DMS53 treated with DMSO at 0.1 percent for 48 hours (cell line): ENCODE measurements at regions not wholly inside any gene's neighbourhood (a gene's known extent, or its start where the extent isn't known, plus 50 kb on each side); places are given as distances from the start of the nearest gene placed in this dataset.

Experiments
- DNase-seq: peaks from one replicate; lab custom pipeline; 2025; ENCODE audit not compliant: unreplicated experiment; lab: John Stamatoyannopoulos, UW

- no peak for DNase-seq
These were observed 63.5 kb upstream of the EGFR start for GRCh38 chr7:54955296-54955695.

- DNase-seq: no peak
These were observed 63.0 kb upstream of the EGFR start for GRCh38 chr7:54955696-54956420.

- DNase-seq: no peak
These were observed 62.0 kb upstream of the EGFR start for GRCh38 chr7:54956865-54957264.

- DNase-seq: no peak
These were observed 58.3 kb upstream of the EGFR start for GRCh38 chr7:54960517-54960916.

- DNase-seq: no peak
These were observed 57.4 kb upstream of the EGFR start for GRCh38 chr7:54961391-54961790.

GRCh38 chr7:54963155-54963554 is 55.7 kb upstream of the EGFR start:
- DNase-seq: no peak

GRCh38 chr7:54964136-54964535 is 54.7 kb upstream of the EGFR start:
- DNase-seq: no peak

- no peak for DNase-seq
These were observed 51.4 kb upstream of the EGFR start for GRCh38 chr7:54967377-54967776.

GRCh38 chr7:54968018-54968417 is 50.8 kb upstream of the EGFR start:
- no peak for DNase-seq
